Naive thymus-derived CD4-positive, alpha-beta T cell (primary cell): ENCODE measurements at regions not wholly inside any gene's neighbourhood (a gene's known extent, or its start where the extent isn't known, plus 50 kb on each side); places are given as distances from the start of the nearest gene placed in this dataset.

Source experiments
- ATAC-seq: fragments of 150-1000 bp; cut with Tn5 transposase; 2 replicates; pipeline ENCODE4 v1.10.0; 2021; ENCODE audit warnings: mild to moderate bottlenecking, moderate library complexity
- CTCF ChIA-PET: fragments of 350-600 bp; sonication (Branson Sonifier 250); formaldehyde crosslinking; loops from one replicate; lab custom pipeline; 2021; ENCODE audit warnings: antibody characterized with exemption; lab: Charles Lee
- POLR2A ChIA-PET: fragments of 350-600 bp; sonication (Branson Sonifier 250); formaldehyde crosslinking; loops from one replicate; lab custom pipeline; 2021; ENCODE audit warnings: antibody characterized with exemption, inconsistent platforms; lab: Charles Lee
- DNase-seq, 9 donors: peaks; one replicate each; pipeline versions ENCODE4 v3.0.0 to v3.0.0-alpha.2; 2020 to 2022; ENCODE audit warnings: mixed read lengths in 1 of 9
- H3K27ac ChIP-seq: one replicate; pipeline ENCODE4 v1.7.0; 2013; ENCODE audit warnings: mild to moderate bottlenecking, low read depth, low read length, moderate library complexity
- H3K27me3 ChIP-seq, 2 donors: one replicate each; pipeline ENCODE4 v1.7.0; 2013; ENCODE audit warnings: low read length in 2 of 2, mild to moderate bottlenecking in 2 of 2, moderate library complexity in 2 of 2; ENCODE audit not compliant: control insufficient read depth in 2 of 2, insufficient read depth in 2 of 2
- H3K36me3 ChIP-seq, 3 experiments: 1 replicate in 2 of 3; 2 replicates in 1 of 3; pipeline ENCODE4 v1.7.0; 2013; ENCODE audit warnings: low read length in 3 of 3, mild to moderate bottlenecking in 3 of 3, moderate library complexity in 1 of 3; ENCODE audit not compliant: insufficient read depth in 3 of 3, control insufficient read depth in 2 of 3
- H3K4me1 ChIP-seq, 2 donors: one replicate each; pipeline ENCODE4 v1.7.0; 2013; ENCODE audit warnings: low read length in 2 of 2, mild to moderate bottlenecking in 2 of 2, moderate library complexity in 1 of 2; ENCODE audit not compliant: control insufficient read depth in 2 of 2, insufficient read depth in 2 of 2
- H3K4me3 ChIP-seq: 2 replicates; pipeline ENCODE4 v1.7.0; 2013; ENCODE audit warnings: mild to moderate bottlenecking, low read length
- H3K9me3 ChIP-seq, 3 experiments: 1 replicate in 2 of 3; 2 replicates in 1 of 3; pipeline ENCODE4 v1.7.0; 2013; ENCODE audit warnings: low read length in 3 of 3; ENCODE audit not compliant: control insufficient read depth in 2 of 3
- H3K27ac Mint-ChIP-seq, 9 donors: one replicate each; pipeline ENCODE4 v1.8.0; 2020 to 2022; ENCODE audit warnings: mixed read lengths in 9 of 9, mild to moderate bottlenecking in 8 of 9, moderate library complexity in 5 of 9, inconsistent platforms in 2 of 9
- H3K27me3 Mint-ChIP-seq, 5 donors: one replicate each; pipeline ENCODE4 v1.8.0; 2021 to 2022; ENCODE audit warnings: mixed read lengths in 5 of 5, mild to moderate bottlenecking in 1 of 5
- H3K36me3 Mint-ChIP-seq, 5 donors: one replicate each; pipeline ENCODE4 v1.8.0; 2020 to 2022; ENCODE audit warnings: mixed read lengths in 5 of 5, mild to moderate bottlenecking in 3 of 5, inconsistent platforms in 1 of 5
- H3K4me1 Mint-ChIP-seq, 7 donors: one replicate each; pipeline ENCODE4 v1.8.0; 2020 to 2022; ENCODE audit warnings: mixed read lengths in 7 of 7, mild to moderate bottlenecking in 3 of 7, inconsistent platforms in 1 of 7
- H3K4me3 Mint-ChIP-seq, 10 donors: one replicate each; pipeline ENCODE4 v1.8.0; 2020 to 2022; ENCODE audit warnings: mild to moderate bottlenecking in 10 of 10, mixed read lengths in 10 of 10, moderate library complexity in 6 of 10, inconsistent platforms in 2 of 10
- H3K9me3 Mint-ChIP-seq, 11 donors: one replicate each; pipeline ENCODE4 v1.8.0; 2020 to 2022; ENCODE audit warnings: mixed read lengths in 11 of 11, mild to moderate bottlenecking in 4 of 11, inconsistent platforms in 1 of 11, moderate library complexity in 1 of 11
- intact Hi-C, 2 donors: fragments of 100-400 bp; cut with micrococcal nuclease; formaldehyde crosslinking; loops; one replicate each; pipeline ENCODE4 v1.15.1; 2023

DNA sequence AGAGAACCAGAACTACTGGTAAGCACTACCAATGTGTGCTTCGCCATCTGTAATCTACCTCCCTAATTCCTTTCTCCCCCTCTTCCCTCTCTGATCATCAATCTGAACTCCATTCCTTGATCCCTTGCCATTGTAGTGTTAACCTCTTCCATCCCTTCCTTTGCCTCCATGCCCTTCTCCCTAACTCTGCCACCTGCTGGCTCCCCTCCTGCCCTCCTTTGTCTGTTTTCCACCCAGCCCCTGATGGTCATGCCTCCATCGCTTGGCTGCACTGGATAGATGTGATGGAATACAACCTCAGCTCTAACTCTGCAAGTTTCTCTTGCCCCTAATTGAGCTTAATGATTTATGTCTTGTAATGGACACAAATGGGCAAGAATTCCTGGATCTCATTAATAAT lies 108.2 kb upstream of the ASIC2 start:
- no peaks in the 10 kb centered on the region for H3K4me1 ChIP-seq
- intact Hi-C loops = no loop called here
- DNase-seq (no peak), ATAC-seq (no peak)
- H3K27ac ChIP-seq = no peak overlapping the region
- Mint-ChIP-seq H3K4me1 (no peaks in the 10 kb centered on the region), H3K27ac (no peak overlapping the region), H3K27me3 (peaks cover 0 to 19% (median 10%) of the 10 kb centered on the region in 5 donors), H3K4me3 (no peak overlapping the region), H3K9me3 (peaks cover 0 to 8% (median 3%) of the 10 kb centered on the region in 11 donors), H3K36me3 (no peaks in the 10 kb centered on the region)
- ChIA-PET CTCF (no interaction called here), POLR2A (no interaction called here)
- no peaks in the 10 kb centered on the region for H3K9me3 ChIP-seq
- H3K27me3 ChIP-seq = no peaks in the 10 kb centered on the region
- no peak overlapping the region for H3K4me3 ChIP-seq
- H3K36me3 ChIP-seq = no peaks in the 10 kb centered on the region

DNA sequence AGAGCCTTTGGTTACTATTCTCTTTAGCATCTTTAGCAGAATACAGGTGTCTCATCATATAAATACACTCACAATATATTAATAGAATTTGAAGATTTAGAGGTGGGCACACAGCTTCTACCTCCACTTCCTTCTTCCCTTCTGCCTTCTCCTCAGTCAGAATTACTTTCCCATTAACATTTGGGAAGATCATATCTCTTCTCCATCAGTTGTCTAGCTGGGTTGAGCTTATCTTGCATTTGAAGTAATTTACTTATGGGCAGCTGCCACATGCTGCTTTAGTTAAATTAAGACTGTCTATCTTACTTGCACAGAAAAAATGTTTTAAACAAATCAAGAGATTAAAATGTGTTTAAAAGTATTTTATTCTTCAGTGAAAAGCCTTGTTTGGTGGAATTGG lies 110.1 kb upstream of the ASIC2 start:
- POLR2A ChIA-PET = no interaction called here
- intact Hi-C loops = no loop called here
- Mint-ChIP-seq H3K36me3 (no peaks in the 10 kb centered on the region), H3K9me3 (peaks cover 0 to 7% (median 3%) of the 10 kb centered on the region in 11 donors), H3K27me3 (peaks cover 0 to 18% (median 10%) of the 10 kb centered on the region in 5 donors), H3K27ac (no peak overlapping the region), H3K4me3 (no peak overlapping the region), H3K4me1 (no peaks in the 10 kb centered on the region)
- H3K9me3 ChIP-seq = no peaks in the 10 kb centered on the region
- DNase-seq (no peak), ATAC-seq (no peak)
- no peaks in the 10 kb centered on the region for H3K36me3 ChIP-seq
- H3K4me1 ChIP-seq = no peaks in the 10 kb centered on the region
- no peaks in the 10 kb centered on the region for H3K27me3 ChIP-seq
- H3K27ac ChIP-seq = no peak overlapping the region
- CTCF ChIA-PET = no interaction called here
- H3K4me3 ChIP-seq = no peak overlapping the region

GRCh38 chr17:33404070-33404819 lies 111.2 kb upstream of the ASIC2 start:
- CTCF ChIA-PET = no interaction called here

DNA sequence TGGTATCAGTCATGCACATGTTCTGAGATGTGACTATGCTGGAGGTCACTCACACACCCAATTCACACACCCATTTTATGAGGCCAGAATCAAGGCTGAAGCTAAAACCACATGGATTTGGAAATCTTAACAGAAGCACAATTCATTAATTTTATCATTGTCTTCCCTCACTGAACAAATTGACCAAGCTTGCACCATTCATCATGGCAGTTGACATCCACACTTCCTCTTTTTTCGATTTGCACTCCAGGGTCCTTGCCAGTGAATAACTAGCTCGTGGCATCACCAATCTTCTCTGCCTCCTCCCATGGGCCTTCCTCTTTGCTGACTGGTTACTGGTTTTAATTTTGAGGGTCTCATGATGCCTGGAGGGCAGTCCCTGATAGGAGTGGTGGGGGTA lies 123.0 kb upstream of the ASIC2 start:
- no peak overlapping the region for H3K27ac Mint-ChIP-seq
- ATAC-seq (no peak), DNase-seq (no peak)
- peaks cover 0 to 37% (median 10%) of the 10 kb centered on the region in 5 donors for H3K27me3 Mint-ChIP-seq
- ChIA-PET CTCF (no interaction called here), POLR2A (no interaction called here)
- H3K4me1 Mint-ChIP-seq = peaks cover 0 to 1% (median 0%) of the 10 kb centered on the region in 7 donors
- Histone ChIP-seq H3K4me1 (no peaks in the 10 kb centered on the region), H3K27ac (no peak overlapping the region), H3K36me3 (no peaks in the 10 kb centered on the region), H3K4me3 (no peak overlapping the region), H3K9me3 (no peaks in the 10 kb centered on the region), H3K27me3 (no peaks in the 10 kb centered on the region)
- no peaks in the 10 kb centered on the region for H3K36me3 Mint-ChIP-seq
- intact Hi-C loops = no loop called here
- no peak overlapping the region for H3K4me3 Mint-ChIP-seq
- peaks cover 0 to 21% (median 2%) of the 10 kb centered on the region in 11 donors for H3K9me3 Mint-ChIP-seq

More at GRCh38 chr17:33404070-33404819, 111.2 kb upstream of the ASIC2 start:
- no peaks in the 10 kb centered on the region for H3K36me3 ChIP-seq
- H3K4me1 ChIP-seq = no peaks in the 10 kb centered on the region
- ATAC-seq (no peak), DNase-seq (no peak)
- H3K4me3 ChIP-seq = no peak overlapping the region
- H3K27me3 Mint-ChIP-seq = peaks cover 0 to 17% (median 10%) of the 10 kb centered on the region in 5 donors
- no peak overlapping the region for H3K27ac Mint-ChIP-seq
- H3K9me3 ChIP-seq = no peaks in the 10 kb centered on the region
- H3K9me3 Mint-ChIP-seq = peaks cover 0 to 4% (median 0%) of the 10 kb centered on the region in 11 donors
- no peaks in the 10 kb centered on the region for H3K4me1 Mint-ChIP-seq
- no peaks in the 10 kb centered on the region for H3K27me3 ChIP-seq
- no peak overlapping the region for H3K4me3 Mint-ChIP-seq
- intact Hi-C loops = no loop called here
- no peak overlapping the region for H3K27ac ChIP-seq
- H3K36me3 Mint-ChIP-seq = no peaks in the 10 kb centered on the region
- POLR2A ChIA-PET = no interaction called here

DNA sequence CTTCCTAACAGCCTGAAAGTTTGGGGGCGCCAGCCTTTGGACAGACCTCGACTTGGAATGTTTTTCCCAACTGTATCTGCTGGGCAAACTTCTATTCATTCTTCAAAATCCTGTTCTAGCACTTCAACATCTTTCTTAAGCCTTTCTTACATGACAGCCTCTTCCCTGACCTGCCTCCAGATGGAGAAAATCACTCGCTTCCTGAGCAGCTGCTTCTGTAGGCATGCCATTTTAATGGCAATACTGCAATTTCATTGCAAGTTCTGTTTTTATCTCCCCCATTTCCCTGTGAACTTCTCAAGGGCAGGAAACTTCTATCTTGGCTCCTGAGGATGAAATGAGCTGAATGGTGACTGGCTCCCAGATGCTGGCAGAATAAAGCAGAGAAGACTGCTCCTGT lies 128.8 kb upstream of the ASIC2 start:
- ChIA-PET POLR2A (no interaction called here), CTCF (no interaction called here)
- H3K9me3 ChIP-seq = no peaks in the 10 kb centered on the region
- no peaks in the 10 kb centered on the region for H3K4me1 Mint-ChIP-seq
- no peak overlapping the region for H3K27ac Mint-ChIP-seq
- no peaks in the 10 kb centered on the region for H3K4me1 ChIP-seq
- H3K27me3 Mint-ChIP-seq = peaks cover 0 to 48% (median 20%) of the 10 kb centered on the region in 5 donors
- ATAC-seq (no peak), DNase-seq (no peak)
- H3K36me3 ChIP-seq = no peaks in the 10 kb centered on the region
- peaks cover 0 to 24% (median 7%) of the 10 kb centered on the region in 11 donors for H3K9me3 Mint-ChIP-seq
- no peak overlapping the region for H3K4me3 ChIP-seq
- intact Hi-C loops = no loop called here
- no peaks in the 10 kb centered on the region for H3K27me3 ChIP-seq
- H3K27ac ChIP-seq = no peak overlapping the region
- no peaks in the 10 kb centered on the region for H3K36me3 Mint-ChIP-seq
- no peak overlapping the region for H3K4me3 Mint-ChIP-seq

DNA sequence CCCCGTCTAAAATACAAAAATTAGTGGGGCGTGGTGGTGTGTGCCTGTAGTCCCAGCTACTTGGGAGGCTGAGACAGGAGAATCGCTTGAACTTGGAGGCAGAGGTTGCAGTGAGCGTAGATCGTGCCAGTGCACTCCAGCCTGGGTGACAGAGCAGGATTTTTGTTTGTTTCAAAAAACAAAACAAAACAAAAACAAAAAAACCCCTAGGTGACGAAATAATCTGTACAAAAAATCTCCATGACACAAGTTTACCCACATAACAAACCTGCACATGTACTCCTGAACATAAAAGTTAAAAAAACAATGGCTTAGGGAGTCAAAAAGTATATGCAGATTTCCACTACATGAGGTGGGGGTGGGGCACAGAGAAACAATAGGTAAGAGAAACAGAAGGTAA lies 140.5 kb upstream of the ASIC2 start:
- POLR2A ChIA-PET = no interaction called here
- Histone ChIP-seq H3K36me3 (no peaks in the 10 kb centered on the region), H3K4me3 (no peak overlapping the region), H3K4me1 (no peaks in the 10 kb centered on the region), H3K9me3 (no peaks in the 10 kb centered on the region), H3K27me3 (no peaks in the 10 kb centered on the region), H3K27ac (no peak overlapping the region)
- Mint-ChIP-seq H3K36me3 (no peaks in the 10 kb centered on the region), H3K4me3 (no peak overlapping the region), H3K9me3 (peaks cover 0 to 9% (median 1%) of the 10 kb centered on the region in 11 donors), H3K27ac (no peak overlapping the region), H3K4me1 (no peaks in the 10 kb centered on the region), H3K27me3 (peaks cover 0 to 17% (median 11%) of the 10 kb centered on the region in 5 donors)
- DNase-seq (no peak), ATAC-seq (no peak)
- intact Hi-C loops = no loop called here
- CTCF ChIA-PET = no interaction called here

DNA sequence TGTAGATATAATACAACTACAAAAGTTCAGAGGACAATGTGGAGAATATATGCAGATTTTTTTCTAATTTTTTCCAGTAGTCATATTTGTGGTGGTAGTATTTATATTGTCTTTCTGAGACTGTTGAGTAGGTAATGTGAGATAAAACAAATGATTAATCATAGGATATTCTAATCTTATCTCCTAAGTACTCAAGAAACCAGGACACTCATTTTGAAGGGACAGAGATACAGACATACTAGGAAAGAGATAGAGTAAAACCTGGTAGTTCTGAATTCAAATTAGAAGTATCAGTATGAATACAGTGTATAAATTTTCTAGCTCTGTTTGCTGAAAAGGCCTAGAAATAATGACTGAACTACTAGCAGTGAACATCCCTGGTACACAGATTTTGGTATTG lies 141.7 kb upstream of the ASIC2 start:
- no peak for DNase-seq
- POLR2A ChIA-PET = no interaction called here
- ATAC-seq = no peak
- H3K27ac Mint-ChIP-seq = no peak overlapping the region
- H3K4me3 Mint-ChIP-seq = no peak overlapping the region
- intact Hi-C loops = no loop called here
- no peaks in the 10 kb centered on the region for H3K36me3 Mint-ChIP-seq
- Histone ChIP-seq H3K4me1 (no peaks in the 10 kb centered on the region), H3K36me3 (no peaks in the 10 kb centered on the region), H3K27ac (no peak overlapping the region), H3K4me3 (no peak overlapping the region), H3K27me3 (no peaks in the 10 kb centered on the region), H3K9me3 (no peaks in the 10 kb centered on the region)
- peaks cover 0 to 6% (median 1%) of the 10 kb centered on the region in 11 donors for H3K9me3 Mint-ChIP-seq
- H3K4me1 Mint-ChIP-seq = peaks cover 0 to 2% (median 0%) of the 10 kb centered on the region in 7 donors
- CTCF ChIA-PET = no interaction called here
- H3K27me3 Mint-ChIP-seq = peaks cover 0 to 10% (median 7%) of the 10 kb centered on the region in 5 donors
